ENCODE measurements at regions not wholly inside any gene's neighbourhood (a gene's known extent, or its start where the extent isn't known, plus 50 kb on each side); places are given as distances from the start of the nearest gene placed in this dataset.

DNA sequence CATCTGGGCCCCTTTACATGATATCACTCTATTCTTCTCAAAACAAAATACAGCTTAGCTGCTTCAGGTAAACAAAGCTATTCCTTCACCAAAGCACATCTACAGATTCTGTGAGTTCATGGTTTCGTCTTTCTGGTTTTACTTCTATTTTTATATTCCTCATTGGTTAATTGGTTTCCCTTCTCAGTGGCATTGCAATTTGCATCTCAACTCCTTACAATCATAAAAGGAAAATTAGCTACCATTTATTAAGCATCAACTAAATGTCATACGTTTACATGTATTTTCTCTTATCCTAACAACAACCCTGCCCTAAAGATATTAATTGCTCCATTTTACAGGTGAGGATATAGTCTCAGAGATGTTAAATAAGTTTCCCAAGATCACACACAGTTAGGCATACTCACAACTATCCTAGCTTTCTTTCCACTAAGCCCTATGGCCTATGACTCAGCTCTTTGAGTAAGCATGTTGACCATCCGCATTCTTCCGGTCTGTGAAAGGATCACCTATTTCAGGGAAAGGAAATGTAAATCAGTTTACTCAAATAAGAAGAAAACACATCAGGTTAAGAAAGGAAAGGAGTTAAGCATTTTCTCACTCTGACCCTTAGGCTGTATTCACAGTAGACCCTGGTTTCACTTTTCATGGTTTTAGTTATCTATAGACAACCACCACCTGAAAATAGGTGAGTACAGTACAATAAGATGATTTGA lies 146.1 kb downstream of the CAAP1 start:
- H3K27ac ChIP-seq (ENCODE audit: low read length) = no peak overlapping the region
- H3K9me3 ChIP-seq (ENCODE audit: control insufficient read depth, insufficient read depth, low read depth, low read length) = no peaks in the 10 kb centered on the region
- ChIA-PET CTCF (no interaction called here), POLR2A (no interaction called here)
- ATAC-seq (no peak), DNase-seq (ENCODE audit: low read depth, low spot score) (no peak)
- no peaks in the 10 kb centered on the region for H3K27me3 ChIP-seq (ENCODE audit: control insufficient read depth, insufficient read depth, low read length)
- no peak overlapping the region for H3K4me3 ChIP-seq (ENCODE audit: low read depth in 2 of 2, low read length in 2 of 2)
- in situ Hi-C loops (cut with HindIII; ENCODE audit: low pct_unique_long_range_greater_than_20kb, low sequenced_read_pairs) = no loop called here
- no TSS peak for BruUV-seq (replicated peaks)
- TF ChIP-seq POLR2AphosphoS5 (IDR thresholded peaks at IDR 0.05; ENCODE audit: low read depth, low read length) = no peak
- TF ChIP-seq, protein P1, sequence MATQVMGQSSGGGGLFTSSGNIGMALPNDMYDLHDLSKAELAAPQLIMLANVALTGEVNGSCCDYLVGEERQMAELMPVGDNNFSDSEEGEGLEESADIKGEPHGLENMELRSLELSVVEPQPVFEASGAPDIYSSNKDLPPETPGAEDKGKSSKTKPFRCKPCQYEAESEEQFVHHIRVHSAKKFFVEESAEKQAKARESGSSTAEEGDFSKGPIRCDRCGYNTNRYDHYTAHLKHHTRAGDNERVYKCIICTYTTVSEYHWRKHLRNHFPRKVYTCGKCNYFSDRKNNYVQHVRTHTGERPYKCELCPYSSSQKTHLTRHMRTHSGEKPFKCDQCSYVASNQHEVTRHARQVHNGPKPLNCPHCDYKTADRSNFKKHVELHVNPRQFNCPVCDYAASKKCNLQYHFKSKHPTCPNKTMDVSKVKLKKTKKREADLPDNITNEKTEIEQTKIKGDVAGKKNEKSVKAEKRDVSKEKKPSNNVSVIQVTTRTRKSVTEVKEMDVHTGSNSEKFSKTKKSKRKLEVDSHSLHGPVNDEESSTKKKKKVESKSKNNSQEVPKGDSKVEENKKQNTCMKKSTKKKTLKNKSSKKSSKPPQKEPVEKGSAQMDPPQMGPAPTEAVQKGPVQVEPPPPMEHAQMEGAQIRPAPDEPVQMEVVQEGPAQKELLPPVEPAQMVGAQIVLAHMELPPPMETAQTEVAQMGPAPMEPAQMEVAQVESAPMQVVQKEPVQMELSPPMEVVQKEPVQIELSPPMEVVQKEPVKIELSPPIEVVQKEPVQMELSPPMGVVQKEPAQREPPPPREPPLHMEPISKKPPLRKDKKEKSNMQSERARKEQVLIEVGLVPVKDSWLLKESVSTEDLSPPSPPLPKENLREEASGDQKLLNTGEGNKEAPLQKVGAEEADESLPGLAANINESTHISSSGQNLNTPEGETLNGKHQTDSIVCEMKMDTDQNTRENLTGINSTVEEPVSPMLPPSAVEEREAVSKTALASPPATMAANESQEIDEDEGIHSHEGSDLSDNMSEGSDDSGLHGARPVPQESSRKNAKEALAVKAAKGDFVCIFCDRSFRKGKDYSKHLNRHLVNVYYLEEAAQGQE (IDR thresholded peaks at IDR 0.05; ENCODE audit: insufficient read depth in 1 of 2, low read depth in 2 of 2, low read length in 1 of 2) = no peak
- TF ChIP-seq SIN3A (IDR thresholded peaks at IDR 0.05; ENCODE audit: borderline replicate concordance, insufficient read depth, low read depth, low read length) = no peak
- no peak for TF ChIP-seq TCF7L2 (IDR thresholded peaks at IDR 0.05; ENCODE audit: low read depth, low read length)
- TF ChIP-seq, protein P2, sequence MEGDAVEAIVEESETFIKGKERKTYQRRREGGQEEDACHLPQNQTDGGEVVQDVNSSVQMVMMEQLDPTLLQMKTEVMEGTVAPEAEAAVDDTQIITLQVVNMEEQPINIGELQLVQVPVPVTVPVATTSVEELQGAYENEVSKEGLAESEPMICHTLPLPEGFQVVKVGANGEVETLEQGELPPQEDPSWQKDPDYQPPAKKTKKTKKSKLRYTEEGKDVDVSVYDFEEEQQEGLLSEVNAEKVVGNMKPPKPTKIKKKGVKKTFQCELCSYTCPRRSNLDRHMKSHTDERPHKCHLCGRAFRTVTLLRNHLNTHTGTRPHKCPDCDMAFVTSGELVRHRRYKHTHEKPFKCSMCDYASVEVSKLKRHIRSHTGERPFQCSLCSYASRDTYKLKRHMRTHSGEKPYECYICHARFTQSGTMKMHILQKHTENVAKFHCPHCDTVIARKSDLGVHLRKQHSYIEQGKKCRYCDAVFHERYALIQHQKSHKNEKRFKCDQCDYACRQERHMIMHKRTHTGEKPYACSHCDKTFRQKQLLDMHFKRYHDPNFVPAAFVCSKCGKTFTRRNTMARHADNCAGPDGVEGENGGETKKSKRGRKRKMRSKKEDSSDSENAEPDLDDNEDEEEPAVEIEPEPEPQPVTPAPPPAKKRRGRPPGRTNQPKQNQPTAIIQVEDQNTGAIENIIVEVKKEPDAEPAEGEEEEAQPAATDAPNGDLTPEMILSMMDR (IDR thresholded peaks at IDR 0.05) = no peak
- H3K36me3 ChIP-seq (ENCODE audit: control insufficient read depth, insufficient read depth, low read length) = no peaks in the 10 kb centered on the region
- H3K4me1 ChIP-seq (ENCODE audit: control insufficient read depth, insufficient read depth, low read length) = no peaks in the 10 kb centered on the region
- intact Hi-C loops (cut with micrococcal nuclease; ENCODE audit: unreplicated experiment) = loop anchor here (10.0 kb wide), 2 partner anchors 108 to 228 kb away; no protein-coding TSS in a partner anchor

DNA sequence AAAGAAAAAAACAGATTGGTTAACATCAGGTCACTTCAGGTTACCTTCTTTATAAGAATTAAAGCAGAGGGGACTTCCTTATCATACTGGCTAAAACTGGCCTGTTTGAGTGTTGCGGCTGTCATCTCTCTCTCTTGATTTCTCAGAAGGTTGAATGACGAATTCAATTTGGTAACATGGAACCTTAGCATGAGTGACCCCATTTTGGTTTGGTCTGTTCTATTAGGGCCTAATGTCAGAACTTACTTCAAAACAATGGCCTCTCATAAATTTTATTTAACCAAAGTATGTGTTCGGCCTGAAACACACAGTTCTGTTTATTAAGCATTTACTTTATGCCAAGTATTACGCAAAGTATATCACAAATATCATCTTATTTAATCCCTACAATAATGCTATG lies 147.5 kb downstream of the CAAP1 start:
- POLR2A ChIA-PET = no interaction called here

More for the DNA sequence above, 147.5 kb downstream of the CAAP1 start:
- Histone ChIP-seq H3K9me3 (ENCODE audit: control insufficient read depth, insufficient read depth, low read depth, low read length) (no peaks in the 10 kb centered on the region), H3K27ac (ENCODE audit: low read length) (no peak overlapping the region), H3K4me1 (ENCODE audit: control insufficient read depth, insufficient read depth, low read length) (no peaks in the 10 kb centered on the region), H3K27me3 (ENCODE audit: control insufficient read depth, insufficient read depth, low read length) (no peaks in the 10 kb centered on the region), H3K36me3 (ENCODE audit: control insufficient read depth, insufficient read depth, low read length) (no peaks in the 10 kb centered on the region), H3K4me3 (ENCODE audit: low read depth in 2 of 2, low read length in 2 of 2) (no peak overlapping the region)
- DNase-seq (ENCODE audit: low read depth, low spot score) = no peak
- intact Hi-C loops (cut with micrococcal nuclease; ENCODE audit: unreplicated experiment) = loop anchor here (10.0 kb wide), 2 partner anchors 110 to 230 kb away; no protein-coding TSS in a partner anchor
- BruUV-seq (replicated peaks) = no TSS peak
- TF ChIP-seq POLR2AphosphoS5 (IDR thresholded peaks at IDR 0.05; ENCODE audit: low read depth, low read length) (no peak), TCF7L2 (IDR thresholded peaks at IDR 0.05; ENCODE audit: low read depth, low read length) (no peak), SIN3A (IDR thresholded peaks at IDR 0.05; ENCODE audit: borderline replicate concordance, insufficient read depth, low read depth, low read length) (no peak)
- TF ChIP-seq, protein P2 (IDR thresholded peaks at IDR 0.05) = no peak
- TF ChIP-seq, protein P1 (IDR thresholded peaks at IDR 0.05; ENCODE audit: insufficient read depth in 1 of 2, low read depth in 2 of 2, low read length in 1 of 2) = no peak
- in situ Hi-C loops (cut with HindIII; ENCODE audit: low pct_unique_long_range_greater_than_20kb, low sequenced_read_pairs) = no loop called here
- ATAC-seq = no peak
- CTCF ChIA-PET = no interaction called here
